ENCODE measurements at regions not wholly inside any gene's neighbourhood (a gene's known extent, or its start where the extent isn't known, plus 50 kb on each side); places are given as distances from the start of the nearest gene placed in this dataset.

DNA sequence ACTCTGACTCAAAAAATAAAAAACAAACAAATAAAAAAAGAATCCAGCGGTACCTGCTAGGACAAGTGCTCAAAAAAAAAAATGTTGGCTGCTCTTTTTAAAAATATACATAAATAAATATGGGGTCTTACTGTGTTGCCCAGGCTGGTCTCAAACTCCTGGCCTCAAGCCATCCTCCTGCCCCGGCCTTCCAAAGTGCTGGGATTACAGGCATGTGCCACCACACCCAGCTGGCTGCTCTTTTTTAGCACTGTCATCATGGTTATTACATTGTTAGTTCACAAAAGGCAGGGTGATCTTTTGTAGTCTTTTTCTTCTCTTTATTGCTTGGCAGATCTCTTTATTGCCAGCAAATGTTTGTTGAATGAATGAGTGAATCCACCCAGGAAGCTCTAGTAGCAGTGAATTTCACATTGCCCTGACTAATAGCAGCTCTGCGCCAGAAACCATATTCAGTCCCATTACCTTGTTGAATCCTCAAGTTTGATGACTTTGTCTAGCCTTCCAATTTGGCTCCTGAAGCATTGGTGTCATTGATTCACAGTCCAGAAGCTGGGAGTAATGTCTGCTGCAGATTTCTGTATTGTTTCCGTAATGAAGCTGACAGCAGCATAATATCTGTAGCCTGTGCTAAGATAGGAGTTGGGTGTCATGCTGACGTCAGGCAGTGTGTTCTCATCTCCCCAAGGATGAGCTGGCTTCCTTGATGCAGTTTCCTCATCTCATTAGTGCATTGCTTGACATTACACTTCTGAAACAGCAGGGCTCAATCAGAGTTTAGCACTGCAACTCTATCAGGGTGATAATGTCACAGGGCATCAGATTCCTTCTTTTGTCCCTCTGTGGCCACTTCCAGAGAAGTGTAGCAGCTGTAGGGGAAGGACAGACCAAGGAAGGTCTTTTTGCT is 84.9 kb upstream of the TGM3 start:
- H3K4me3 ChIP-seq (ENCODE audit: low read depth, low read length) = no peak overlapping the region
- DNase-seq (ENCODE audit: low read depth, low spot score) = no peak
- H3K9me3 ChIP-seq (ENCODE audit: control insufficient read depth, insufficient read depth, low read length) = peaks cover 8% of the 10 kb centered on the region; the same call in 1 of the 2 replicates
- TF ChIP-seq, protein P1, sequence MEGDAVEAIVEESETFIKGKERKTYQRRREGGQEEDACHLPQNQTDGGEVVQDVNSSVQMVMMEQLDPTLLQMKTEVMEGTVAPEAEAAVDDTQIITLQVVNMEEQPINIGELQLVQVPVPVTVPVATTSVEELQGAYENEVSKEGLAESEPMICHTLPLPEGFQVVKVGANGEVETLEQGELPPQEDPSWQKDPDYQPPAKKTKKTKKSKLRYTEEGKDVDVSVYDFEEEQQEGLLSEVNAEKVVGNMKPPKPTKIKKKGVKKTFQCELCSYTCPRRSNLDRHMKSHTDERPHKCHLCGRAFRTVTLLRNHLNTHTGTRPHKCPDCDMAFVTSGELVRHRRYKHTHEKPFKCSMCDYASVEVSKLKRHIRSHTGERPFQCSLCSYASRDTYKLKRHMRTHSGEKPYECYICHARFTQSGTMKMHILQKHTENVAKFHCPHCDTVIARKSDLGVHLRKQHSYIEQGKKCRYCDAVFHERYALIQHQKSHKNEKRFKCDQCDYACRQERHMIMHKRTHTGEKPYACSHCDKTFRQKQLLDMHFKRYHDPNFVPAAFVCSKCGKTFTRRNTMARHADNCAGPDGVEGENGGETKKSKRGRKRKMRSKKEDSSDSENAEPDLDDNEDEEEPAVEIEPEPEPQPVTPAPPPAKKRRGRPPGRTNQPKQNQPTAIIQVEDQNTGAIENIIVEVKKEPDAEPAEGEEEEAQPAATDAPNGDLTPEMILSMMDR (IDR thresholded peaks at IDR 0.05; ENCODE audit: low read depth, low read length) = no peak
- no peak overlapping the region for H3K27ac ChIP-seq (ENCODE audit: low read depth, low read length)
- ChIA-PET CTCF (interaction anchor here (0.8 kb wide), 1 partner anchor 241 kb away, joined by 4 read pairs; no protein-coding TSS in a partner anchor), POLR2A (no interaction called here)
- peaks cover 27% of the 10 kb centered on the region for H3K27me3 ChIP-seq (ENCODE audit: control insufficient read depth, insufficient read depth, low read length)

- TF ChIP-seq, protein P1 (IDR thresholded peaks at IDR 0.05; ENCODE audit: low read depth, low read length) = no peak
- no peak overlapping the region for H3K27ac ChIP-seq (ENCODE audit: low read depth, low read length)
- ChIA-PET CTCF (no interaction called here), POLR2A (no interaction called here)
- no peaks in the 10 kb centered on the region for H3K9me3 ChIP-seq (ENCODE audit: control insufficient read depth, insufficient read depth, low read length)
- no peak overlapping the region for H3K4me3 ChIP-seq (ENCODE audit: low read depth, low read length)
- peaks cover 16% of the 10 kb centered on the region for H3K27me3 ChIP-seq (ENCODE audit: control insufficient read depth, insufficient read depth, low read length)
- no peak for DNase-seq (ENCODE audit: low read depth, low spot score)
These were observed 83.3 kb upstream of the TGM3 start for GRCh38 chr20:2212456-2213015.

DNA sequence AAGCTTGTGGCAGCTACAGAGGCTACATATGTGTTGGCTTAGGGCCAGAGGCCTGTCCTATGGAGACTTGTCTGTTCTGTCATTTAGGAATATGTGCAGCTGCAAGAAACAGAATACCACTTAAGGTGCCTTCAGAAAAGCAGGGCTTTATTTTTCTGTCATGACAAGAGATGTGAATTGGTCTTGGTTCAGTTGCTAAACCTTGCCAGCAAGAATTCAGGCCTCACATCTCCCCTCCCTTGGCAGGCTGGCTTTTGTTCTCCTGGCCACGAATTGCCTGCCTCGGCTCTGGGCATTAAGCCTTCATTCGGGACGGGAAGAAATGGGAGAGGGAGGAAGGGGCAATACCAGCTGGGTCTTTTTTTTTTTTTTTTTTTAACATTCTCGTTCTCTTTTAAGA is 82.4 kb upstream of the TGM3 start:
- Histone ChIP-seq H3K27ac (ENCODE audit: low read depth, low read length) (no peak overlapping the region), H3K9me3 (ENCODE audit: control insufficient read depth, insufficient read depth, low read length) (no peaks in the 10 kb centered on the region), H3K27me3 (ENCODE audit: control insufficient read depth, insufficient read depth, low read length) (peaks cover 8% of the 10 kb centered on the region), H3K4me3 (ENCODE audit: low read depth, low read length) (no peak overlapping the region)
- TF ChIP-seq, protein P1 (IDR thresholded peaks at IDR 0.05; ENCODE audit: low read depth, low read length) = no peak
- POLR2A ChIA-PET = no interaction called here
- CTCF ChIA-PET = no interaction called here
- DNase-seq (ENCODE audit: low read depth, low spot score) = no peak

DNA sequence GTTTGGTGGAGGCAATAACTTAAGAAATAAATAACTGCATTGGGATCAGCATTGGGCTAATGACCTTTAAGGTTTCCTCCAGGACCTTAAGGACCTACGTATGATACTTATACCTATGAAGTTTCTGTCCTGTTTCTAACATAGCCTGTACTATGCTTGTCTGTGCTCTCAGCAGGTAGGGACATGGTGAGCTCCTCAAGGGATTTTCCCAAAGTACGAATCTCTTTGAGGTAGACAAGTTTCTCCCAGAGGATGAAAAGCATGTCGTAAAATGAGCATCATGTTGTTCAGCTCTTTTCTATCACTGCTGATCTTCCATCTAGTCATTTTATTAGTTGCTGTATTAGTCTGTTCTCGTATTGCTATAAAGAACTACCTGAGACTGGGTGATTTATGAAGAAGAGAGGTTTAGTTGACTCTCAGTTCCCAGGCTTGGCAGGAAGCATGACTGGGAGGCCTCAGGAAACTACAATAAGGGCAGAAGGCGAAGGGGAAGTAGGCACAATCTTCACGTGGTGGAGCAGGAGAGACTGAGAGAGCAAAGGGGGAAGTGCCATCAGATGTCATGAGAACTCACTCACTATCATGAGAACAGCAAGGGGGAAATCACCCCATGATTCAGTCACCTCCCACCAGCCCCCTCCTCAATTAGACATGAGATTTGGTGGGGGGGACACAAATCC is 77.8 kb upstream of the TGM3 start:
- ChIA-PET POLR2A (no interaction called here), CTCF (interaction anchor here (2.5 kb wide), 1 partner anchor 11 kb away, joined by 18 read pairs; no protein-coding TSS in a partner anchor)
- no peak for DNase-seq (ENCODE audit: low read depth, low spot score)
- TF ChIP-seq, protein P1 (IDR thresholded peaks at IDR 0.05; ENCODE audit: low read depth, low read length) = no peak
- Histone ChIP-seq H3K4me3 (ENCODE audit: low read depth, low read length) (no peak overlapping the region), H3K27ac (ENCODE audit: low read depth, low read length) (no peak overlapping the region), H3K9me3 (ENCODE audit: control insufficient read depth, insufficient read depth, low read length) (no peaks in the 10 kb centered on the region), H3K27me3 (ENCODE audit: control insufficient read depth, insufficient read depth, low read length) (peaks cover 2% of the 10 kb centered on the region)

All from AG04450 (cell line).